NCI-H187 (cell line): ENCODE measurements at regions not wholly inside any gene's neighbourhood (a gene's known extent, or its start where the extent isn't known, plus 50 kb on each side); places are given as distances from the start of the nearest gene placed in this dataset.

Experiments
- DNase-seq, 2 experiments: peaks; one replicate each; lab custom pipeline; 2025; lab: John Stamatoyannopoulos, UW

- DNase-seq = no peak
Measured at GRCh38 chr1:235925016-235925415, 58.3 kb upstream of the LYST start.

GRCh38 chr1:235923466-235924021 is 56.8 kb upstream of the LYST start:
- DNase-seq = peak; percentile 29 to 65

- DNase-seq = no peak
Measured at GRCh38 chr1:235920596-235921375, 54.1 kb upstream of the LYST start.

GRCh38 chr1:235919833-235920441 is 53.2 kb upstream of the LYST start:
- no peak for DNase-seq

GRCh38 chr1:235919127-235919832 is 52.6 kb upstream of the LYST start:
- DNase-seq = no peak

GRCh38 chr1:235918465-235918864 is 51.8 kb upstream of the LYST start:
- no peak for DNase-seq

GRCh38 chr1:235918032-235918431 is 51.3 kb upstream of the LYST start:
- DNase-seq = no peak

GRCh38 chr1:235917267-235917811 is 50.6 kb upstream of the LYST start:
- no peak for DNase-seq
